Omental fat pad (tissue), 3 donors: ENCODE measurements at regions not wholly inside any gene's neighbourhood (a gene's known extent, or its start where the extent isn't known, plus 50 kb on each side); places are given as distances from the start of the nearest gene placed in this dataset.
"Not testable (repeated sequence)": the region's sequence is repeated elsewhere in the genome, so short reads cannot be mapped to it uniquely, and the experiment has no call there.

Experiments
- ATAC-seq: fragments of 150-250 bp; one replicate; pipeline ENCODE4 v1.9.1; 2016; ENCODE audit warnings: mild to moderate bottlenecking, moderate library complexity; ENCODE audit not compliant: low FRiP score
- DNase-seq: peaks from one replicate; pipeline ENCODE4 v3.0.0-alpha.2; 2019; ENCODE audit warnings: low spot score
- CTCF ChIP-seq, 3 donors: fragments of 450-650 bp; IDR thresholded peaks; one replicate each; pipeline ENCODE4 v1.5.1; 2016 to 2017; ENCODE audit warnings: antibody characterized with exemption in 3 of 3, mild to moderate bottlenecking in 3 of 3, moderate library complexity in 2 of 3

- no peak for DNase-seq
- no peak for ATAC-seq
- TF ChIP-seq CTCF (IDR thresholded peaks at IDR 0.05), result no peak
Measured at GRCh38 chr10:71086439-71087080, 125.8 kb upstream of the UNC5B start.

- ATAC-seq (no peak), DNase-seq (no peak)
- no peak for TF ChIP-seq CTCF (IDR thresholded peaks at IDR 0.05)
Measured at GRCh38 chr10:71087622-71088021, 124.7 kb upstream of the UNC5B start.

- DNase-seq (no peak), ATAC-seq (no peak)
- no peak for TF ChIP-seq CTCF (IDR thresholded peaks at IDR 0.05)
Measured at GRCh38 chr10:71088054-71088453, 124.3 kb upstream of the UNC5B start.

- DNase-seq, ATAC-seq: not testable (repeated sequence)
Measured at GRCh38 chr10:71088578-71088977, 123.8 kb upstream of the UNC5B start.

GRCh38 chr10:71089162-71089561, 123.2 kb upstream of the UNC5B start:
- ATAC-seq, result no peak
- DNase-seq, result no peak
- TF ChIP-seq CTCF (IDR thresholded peaks at IDR 0.05), result no peak

GRCh38 chr10:71090330-71090729, 122.0 kb upstream of the UNC5B start:
- no peak for TF ChIP-seq CTCF (IDR thresholded peaks at IDR 0.05)
- ATAC-seq (no peak), DNase-seq (no peak)

GRCh38 chr10:71090801-71091200, 121.6 kb upstream of the UNC5B start:
- TF ChIP-seq CTCF (IDR thresholded peaks at IDR 0.05), result no peak
- ATAC-seq (no peak), DNase-seq (no peak)
